GM23248 (cell line): ENCODE measurements at regions not wholly inside any gene's neighbourhood (a gene's known extent, or its start where the extent isn't known, plus 50 kb on each side); places are given as distances from the start of the nearest gene placed in this dataset.

Source experiments
- EZH2 ChIP-seq: fragments of 200-600 bp; sonication (generic); IDR thresholded peaks from 2 replicates; pipeline ENCODE4 v1.6.1; 2018; ENCODE audit warnings: antibody characterized with exemption, mild to moderate bottlenecking; ENCODE audit not compliant: insufficient read depth, poor library complexity, severe bottlenecking
- EZH2phosphoT487 ChIP-seq: fragments of 200-600 bp; sonication (generic); IDR thresholded peaks from 2 replicates; pipeline ENCODE4 v1.6.1; 2018; ENCODE audit warnings: antibody characterized with exemption, moderate library complexity, mild to moderate bottlenecking, low read depth; ENCODE audit not compliant: insufficient read depth

DNA sequence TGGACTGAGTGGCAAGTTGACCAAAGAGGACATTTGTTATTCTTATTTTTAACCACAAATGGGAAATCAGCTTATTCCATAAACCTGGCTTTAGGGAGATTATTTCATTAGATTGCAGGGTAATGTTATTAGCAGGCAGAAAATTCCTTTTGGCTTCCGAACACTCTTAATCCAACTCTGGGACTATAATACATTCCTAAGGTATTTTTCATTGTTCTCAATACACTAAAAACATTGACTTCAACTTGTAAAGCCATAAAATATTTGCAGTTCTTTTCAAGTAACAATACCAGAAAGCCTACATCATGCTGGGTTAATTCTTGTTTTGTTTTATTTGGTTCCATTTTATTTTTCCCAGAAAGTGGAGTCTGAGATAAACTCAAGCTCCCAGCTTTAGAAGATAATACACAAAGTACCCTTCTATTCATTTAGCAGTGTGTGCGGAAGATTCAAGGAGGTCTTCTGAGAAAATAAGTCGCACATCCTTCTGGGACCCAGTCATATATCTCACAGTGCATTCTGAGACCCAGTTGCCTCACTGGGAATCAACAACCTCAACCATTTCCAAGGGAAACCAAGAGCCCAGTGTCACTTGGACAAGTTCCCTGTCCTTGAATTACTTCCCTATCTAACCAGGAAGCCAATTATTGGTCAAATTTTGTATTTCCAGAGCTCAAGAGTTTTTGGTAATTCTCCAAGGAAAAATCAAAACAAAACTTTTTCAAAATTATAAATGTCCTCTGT, 389.6 kb upstream of the DYNLRB2 start:
- no peak for TF ChIP-seq EZH2
- TF ChIP-seq EZH2phosphoT487 = no peak
